Suppressor macrophage (primary cell): ENCODE measurements at regions not wholly inside any gene's neighbourhood (a gene's known extent, or its start where the extent isn't known, plus 50 kb on each side); places are given as distances from the start of the nearest gene placed in this dataset.

Experiments
- DNase-seq, 4 experiments: peaks; one replicate each; pipeline ENCODE4 v3.0.0-alpha.2; 2020 to 2022

- no peak for DNase-seq
Observed at GRCh38 chr9:106339882-106340281, 523.1 kb upstream of the ZNF462 start.

GRCh38 chr9:106350777-106351176 is 512.2 kb upstream of the ZNF462 start:
- peak in 1 of 4 experiments; percentile 2 for DNase-seq

- no peak for DNase-seq
Observed at GRCh38 chr9:106356924-106357323, 506.0 kb upstream of the ZNF462 start.

GRCh38 chr9:106358331-106358730 is 504.6 kb upstream of the ZNF462 start:
- DNase-seq, result no peak

GRCh38 chr9:106376689-106377088 is 486.3 kb upstream of the ZNF462 start:
- DNase-seq, result no peak

- DNase-seq, result no peak
Observed at GRCh38 chr9:106383072-106383471, 479.9 kb upstream of the ZNF462 start.

- no peak for DNase-seq
Observed at GRCh38 chr9:106387965-106388364, 475.0 kb upstream of the ZNF462 start.

- DNase-seq, result no peak
Observed at GRCh38 chr9:106393226-106393625, 469.7 kb upstream of the ZNF462 start.

GRCh38 chr9:106400170-106400569 is 462.8 kb upstream of the ZNF462 start:
- DNase-seq, result no peak

GRCh38 chr9:106400950-106401349 is 462.0 kb upstream of the ZNF462 start:
- DNase-seq, result no peak

- DNase-seq, result no peak
Observed at GRCh38 chr9:106403081-106403480, 459.9 kb upstream of the ZNF462 start.

GRCh38 chr9:106404137-106404536 is 458.8 kb upstream of the ZNF462 start:
- no peak for DNase-seq

- no peak for DNase-seq
Observed at GRCh38 chr9:106405871-106406435, 457.0 kb upstream of the ZNF462 start.

- DNase-seq, result no peak
Observed at GRCh38 chr9:106414042-106414441, 448.9 kb upstream of the ZNF462 start.

- DNase-seq, result no peak
Observed at GRCh38 chr9:106417685-106418084, 445.3 kb upstream of the ZNF462 start.

- DNase-seq, result no peak
Observed at GRCh38 chr9:106419829-106420228, 443.1 kb upstream of the ZNF462 start.

GRCh38 chr9:106420511-106420944 is 442.4 kb upstream of the ZNF462 start:
- no peak for DNase-seq

- no peak for DNase-seq
Observed at GRCh38 chr9:106421772-106422171, 441.2 kb upstream of the ZNF462 start.

- DNase-seq, result no peak
Observed at GRCh38 chr9:106423575-106423974, 439.4 kb upstream of the ZNF462 start.

GRCh38 chr9:106432631-106433030 is 430.3 kb upstream of the ZNF462 start:
- no peak for DNase-seq

- DNase-seq, result no peak
Observed at GRCh38 chr9:106438928-106439327, 424.0 kb upstream of the ZNF462 start.

- peak in 3 of 4 experiments; percentile 10 to 18 (median 16) for DNase-seq
Observed at GRCh38 chr9:106441283-106441682, 421.7 kb upstream of the ZNF462 start.

- DNase-seq, result no peak
Observed at GRCh38 chr9:106443520-106443919, 419.4 kb upstream of the ZNF462 start.

- no peak for DNase-seq
Observed at GRCh38 chr9:106445107-106445506, 417.9 kb upstream of the ZNF462 start.

- DNase-seq, result no peak
Observed at GRCh38 chr9:106449336-106449927, 413.5 kb upstream of the ZNF462 start.
